ENCODE measurements at regions not wholly inside any gene's neighbourhood (a gene's known extent, or its start where the extent isn't known, plus 50 kb on each side); places are given as distances from the start of the nearest gene placed in this dataset.

GRCh38 chr12:45166056-45166455, 49.8 kb upstream of the ANO6 start:
- Histone ChIP-seq H3K9me1 (ENCODE audit: control insufficient read depth, insufficient read depth, low read length) (no peaks in the 10 kb centered on the region), H3K9me3 (replicated peaks; ENCODE audit: control insufficient read depth, insufficient read depth, low read depth, low read length) (no peaks in the 10 kb centered on the region), H3K27ac (ENCODE audit: extremely low read depth, low read depth, low read length) (no peak overlapping the region), H2AFZ (ENCODE audit: low read depth, low read length) (no peak overlapping the region), H3K4me2 (ENCODE audit: insufficient read depth, low read length) (no peak overlapping the region), H3K9ac (ENCODE audit: insufficient read depth in 1 of 2, low read depth in 2 of 2, low read length in 2 of 2) (no peak overlapping the region), H3K4me1 (replicated peaks in 1 of 2; ENCODE audit: control insufficient read depth in 2 of 2, insufficient read depth in 2 of 2, low read length in 2 of 2) (no peaks in the 10 kb centered on the region; a peak in 1 of 5 replicates), H3K27me3 (ENCODE audit: control insufficient read depth in 2 of 2, insufficient read depth in 2 of 2, low read length in 2 of 2) (no peaks in the 10 kb centered on the region), H4K20me1 (replicated peaks; ENCODE audit: control insufficient read depth, insufficient read depth, low read length) (no peaks in the 10 kb centered on the region), H3K36me3 (ENCODE audit: control insufficient read depth, insufficient read depth, low read length) (no peaks in the 10 kb centered on the region), H3K79me2 (ENCODE audit: control insufficient read depth, insufficient read depth, low read length) (no peaks in the 10 kb centered on the region), H3K4me3 (no peak overlapping the region)
- POLR2A ChIA-PET = interaction anchor here (1.6 kb wide), 1 partner anchor 20 kb away, joined by 5 read pairs; no protein-coding TSS in a partner anchor
- BruUV-seq (replicated peaks) = no TSS peak
- intact Hi-C loops (cut with micrococcal nuclease) = no loop called here
- TF ChIP-seq TSC22D4 (tag; IDR thresholded peaks at IDR 0.05) (no peak), ETV6 (IDR thresholded peaks at IDR 0.05; ENCODE audit: borderline replicate concordance in 1 of 2, low read depth in 2 of 2, low read length in 1 of 2) (no peak), ETV6 (CRISPR knock-in tag; IDR thresholded peaks at IDR 0.05; ENCODE audit: borderline replicate concordance) (no peak), ZNF324 (CRISPR knock-in tag; IDR thresholded peaks at IDR 0.05) (no peak), ZBTB7A (IDR thresholded peaks at IDR 0.05; ENCODE audit: borderline replicate concordance, control insufficient read depth, low read depth, low read length) (no peak), ZNF668 (CRISPR knock-in tag; IDR thresholded peaks at IDR 0.05) (no peak), ZNF12 (CRISPR knock-in tag; IDR thresholded peaks at IDR 0.05) (no peak), CREBBP (IDR thresholded peaks at IDR 0.05; ENCODE audit: low read depth, low read length) (no peak), ZFP91 (CRISPR knock-in tag; IDR thresholded peaks at IDR 0.05) (no peak), SFPQ (IDR thresholded peaks at IDR 0.05; ENCODE audit: low read depth, low read length) (no peak), TAF9B (IDR thresholded peaks at IDR 0.05; ENCODE audit: partially characterized antibody) (no peak), ATF7 (IDR thresholded peaks at IDR 0.05) (no peak), MAZ (CRISPR knock-in tag; conservative IDR thresholded peaks at IDR 0.05 in 1 of 2, IDR thresholded peaks at IDR 0.05 in 1 of 2) (no peak), KHSRP (IDR thresholded peaks at IDR 0.05) (no peak), ZNF121 (CRISPR knock-in tag; conservative IDR thresholded peaks at IDR 0.05) (no peak), KDM2B (CRISPR knock-in tag; IDR thresholded peaks at IDR 0.05) (no peak)
- in situ Hi-C loops (cut with MboI) = no loop called here
- DNase-seq (ENCODE audit: extremely low read depth in 1 of 4, low spot score in 3 of 4) (no peak), FAIRE-seq (no peak), ATAC-seq (no peak)
- CTCF ChIA-PET (ENCODE audit: low intra/inter-chr PET ratio) = no interaction called here
